B cell (primary cell): ENCODE measurements at regions not wholly inside any gene's neighbourhood (a gene's known extent, or its start where the extent isn't known, plus 50 kb on each side); places are given as distances from the start of the nearest gene placed in this dataset.

ENCODE experiments used
- ATAC-seq: fragments of 200-7000 bp; cut with Tn5 transposase; one replicate; pipeline ENCODE4 v1.10.0; 2021; ENCODE audit warnings: low read depth, mild to moderate bottlenecking, moderate number of reproducible peaks, moderate library complexity
- CTCF ChIA-PET: fragments of 350-600 bp; sonication (Branson Sonifier 250); formaldehyde crosslinking; loops from one replicate; lab custom pipeline; 2021; ENCODE audit warnings: antibody characterized with exemption, inconsistent platforms; lab: Charles Lee
- POLR2A ChIA-PET: fragments of 350-600 bp; sonication (Branson Sonifier 250); formaldehyde crosslinking; loops from one replicate; lab custom pipeline; 2021; ENCODE audit warnings: antibody characterized with exemption; lab: Charles Lee
- DNase-seq: peaks from one replicate; pipeline ENCODE4 v3.0.0; 2013
- H2AFZ ChIP-seq: 2 replicates; pipeline ENCODE4 v1.6.1; 2012; ENCODE audit warnings: mild to moderate bottlenecking, low read depth, low read length; ENCODE audit not compliant: insufficient read depth, poor library complexity, severe bottlenecking
- H3K27ac ChIP-seq, 2 donors: 1 replicate in 1 of 2; 2 replicates in 1 of 2; pipeline ENCODE4 v1.5.1; 2012 to 2013; ENCODE audit warnings: low read length in 2 of 2, mild to moderate bottlenecking in 2 of 2, moderate library complexity in 1 of 2
- H3K27me3 ChIP-seq, 4 experiments: fragments of 200-600 bp in 1 of 4; sonication (generic) in 1 of 4; replicated peaks in 1 of 4; 1 replicate in 2 of 4; 2 replicates in 2 of 4; pipeline versions ENCODE4 v1.6.1 to v1.7.0; 2013 to 2016; ENCODE audit warnings: low read length in 3 of 4, mild to moderate bottlenecking in 2 of 4, mixed read lengths in 1 of 4, moderate library complexity in 1 of 4; ENCODE audit not compliant: insufficient read depth in 4 of 4, control insufficient read depth in 3 of 4; ENCODE audit errors: control extremely low read depth in 1 of 4
- H3K36me3 ChIP-seq, 2 experiments: replicated peaks in 1 of 2; 1 replicate in 1 of 2; 2 replicates in 1 of 2; pipeline versions ENCODE4 v1.6.1 to v1.7.1; 2013; ENCODE audit warnings: low read length in 1 of 2; ENCODE audit not compliant: insufficient read depth in 2 of 2, control insufficient read depth in 1 of 2; ENCODE audit errors: control extremely low read depth in 1 of 2, extremely low read depth in 1 of 2
- H3K4me1 ChIP-seq, 2 donors: fragments of 200-600 bp in 1 of 2; sonication (generic) in 1 of 2; 1 replicate in 1 of 2; 2 replicates in 1 of 2; pipeline versions ENCODE4 v1.5.1 to v1.6.1; 2013 to 2017; ENCODE audit warnings: low read length in 2 of 2; ENCODE audit not compliant: control insufficient read depth in 2 of 2, insufficient read depth in 2 of 2
- H3K4me2 ChIP-seq: replicated peaks from 2 replicates; pipeline ENCODE3; 2012; ENCODE audit warnings: mild to moderate bottlenecking, low read depth, low read length; ENCODE audit not compliant: poor library complexity, severe bottlenecking
- H3K4me3 ChIP-seq, 5 experiments: fragments of 200-600 bp in 1 of 5; sonication (generic) in 1 of 5; 1 replicate in 3 of 5; 2 replicates in 2 of 5; pipeline versions ENCODE4 v1.5.1 to v1.7.0; 2011 to 2016; ENCODE audit warnings: low read length in 4 of 5, mild to moderate bottlenecking in 4 of 5, low read depth in 2 of 5, control low read depth in 1 of 5, moderate library complexity in 1 of 5; ENCODE audit not compliant: insufficient read depth in 1 of 5; ENCODE audit errors: control extremely low read depth in 1 of 5, extremely low read depth in 1 of 5
- H3K79me2 ChIP-seq: fragments of 200-600 bp; sonication (generic); one replicate; pipeline ENCODE4 v1.6.0; 2016; ENCODE audit warnings: low read length; ENCODE audit not compliant: control insufficient read depth, insufficient read depth
- H3K9ac ChIP-seq: fragments of 200-600 bp; sonication (generic); 2 replicates; pipeline ENCODE4 v1.6.1; 2017; ENCODE audit warnings: mild to moderate bottlenecking, low read length, moderate library complexity
- H3K9me3 ChIP-seq, 3 donors: one replicate each; pipeline versions ENCODE4 v1.6.1 to v1.7.1; 2013; ENCODE audit warnings: low read length in 2 of 3; ENCODE audit not compliant: control insufficient read depth in 2 of 3, insufficient read depth in 1 of 3; ENCODE audit errors: control extremely low read depth in 1 of 3
- H4K20me1 ChIP-seq: 2 replicates; pipeline ENCODE4 v1.6.0; 2012; ENCODE audit warnings: mild to moderate bottlenecking, low read length; ENCODE audit not compliant: insufficient read depth, control insufficient read depth, poor library complexity, severe bottlenecking
- H3K27ac Mint-ChIP-seq: one replicate; pipeline ENCODE4 v1.8.0; 2021; ENCODE audit warnings: mixed read lengths
- H3K27me3 Mint-ChIP-seq: one replicate; pipeline ENCODE4 v1.8.0; 2021; ENCODE audit warnings: mixed read lengths
- H3K4me1 Mint-ChIP-seq: one replicate; pipeline ENCODE4 v1.8.0; 2021; ENCODE audit warnings: mixed read lengths
- H3K4me3 Mint-ChIP-seq: one replicate; pipeline ENCODE4 v1.8.0; 2021; ENCODE audit warnings: mixed read lengths
- H3K9me3 Mint-ChIP-seq: one replicate; pipeline ENCODE4 v1.8.0; 2022; ENCODE audit warnings: mixed read lengths; ENCODE audit not compliant: insufficient read depth
- EZH2 ChIP-seq: IDR thresholded peaks from 2 replicates; pipeline ENCODE4 v1.6.1; 2012; ENCODE audit warnings: borderline replicate concordance, low read depth, mild to moderate bottlenecking, moderate library complexity, low read length; ENCODE audit not compliant: insufficient read depth, poor library complexity, severe bottlenecking
- WGBS: methylation state at CpG from one replicate; pipeline ENCODE4 v1.1.5; 2013; ENCODE audit warnings: missing lambda C conversion rate; ENCODE audit not compliant: insufficient coverage; 5-methylcytosine and 5-hydroxymethylcytosine counted together
- intact Hi-C: fragments of 100-400 bp; cut with micrococcal nuclease; formaldehyde crosslinking; loops from one replicate; pipeline ENCODE4 v1.10.0; 2022
- TF ChIP-seq, protein P1 (sequence below): fragments of 200-600 bp; IDR thresholded peaks from one replicate; pipeline ENCODE4 v1.8.0; 2022; ENCODE audit warnings: antibody characterized with exemption, mild to moderate bottlenecking

DNA sequence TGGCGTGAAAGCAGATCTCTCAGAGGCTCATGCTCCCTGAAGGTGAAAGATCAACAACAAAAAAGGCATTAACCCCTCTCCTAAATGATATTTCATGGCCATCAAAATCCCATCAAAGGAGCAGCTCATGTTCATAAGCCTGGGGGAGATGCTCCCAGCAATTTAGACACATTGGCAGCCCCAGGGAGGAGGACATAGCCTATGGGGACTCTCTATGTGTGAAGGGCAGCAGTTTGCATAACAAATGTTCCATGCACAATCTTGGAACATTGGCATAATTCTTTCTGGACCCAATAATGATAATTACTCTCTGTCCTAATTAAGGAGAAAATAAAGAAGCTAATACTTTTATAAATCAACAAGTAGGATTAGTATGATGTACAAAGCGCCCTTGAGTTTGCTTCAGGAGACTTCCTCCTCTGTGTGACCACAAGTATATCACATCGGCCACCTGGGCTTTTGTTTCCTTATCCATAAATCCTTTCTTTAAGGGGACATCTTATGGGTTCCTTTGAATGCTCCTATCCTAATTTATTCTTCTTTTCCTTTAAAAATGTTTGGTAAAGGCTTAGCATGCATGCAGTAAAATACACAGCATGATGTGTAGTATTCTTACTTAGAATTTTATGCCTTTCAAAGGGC lies 161.9 kb upstream of the PLEKHG7 start:
- no peaks in the 10 kb centered on the region for H3K9me3 Mint-ChIP-seq

More for the DNA sequence above, 161.9 kb upstream of the PLEKHG7 start:
- peaks cover 3% of the 10 kb centered on the region for H3K79me2 ChIP-seq
- H3K4me3 ChIP-seq, result no peak overlapping the region
- no peaks in the 10 kb centered on the region for H4K20me1 ChIP-seq
- no peaks in the 10 kb centered on the region for H3K9me3 ChIP-seq
- WGBS, result 60% methylated on average over 1 of the region's 3 CpGs
- ATAC-seq (no peak), DNase-seq (peak; percentile 46)
- H3K36me3 ChIP-seq, result no peaks in the 10 kb centered on the region
- TF ChIP-seq, protein P1, sequence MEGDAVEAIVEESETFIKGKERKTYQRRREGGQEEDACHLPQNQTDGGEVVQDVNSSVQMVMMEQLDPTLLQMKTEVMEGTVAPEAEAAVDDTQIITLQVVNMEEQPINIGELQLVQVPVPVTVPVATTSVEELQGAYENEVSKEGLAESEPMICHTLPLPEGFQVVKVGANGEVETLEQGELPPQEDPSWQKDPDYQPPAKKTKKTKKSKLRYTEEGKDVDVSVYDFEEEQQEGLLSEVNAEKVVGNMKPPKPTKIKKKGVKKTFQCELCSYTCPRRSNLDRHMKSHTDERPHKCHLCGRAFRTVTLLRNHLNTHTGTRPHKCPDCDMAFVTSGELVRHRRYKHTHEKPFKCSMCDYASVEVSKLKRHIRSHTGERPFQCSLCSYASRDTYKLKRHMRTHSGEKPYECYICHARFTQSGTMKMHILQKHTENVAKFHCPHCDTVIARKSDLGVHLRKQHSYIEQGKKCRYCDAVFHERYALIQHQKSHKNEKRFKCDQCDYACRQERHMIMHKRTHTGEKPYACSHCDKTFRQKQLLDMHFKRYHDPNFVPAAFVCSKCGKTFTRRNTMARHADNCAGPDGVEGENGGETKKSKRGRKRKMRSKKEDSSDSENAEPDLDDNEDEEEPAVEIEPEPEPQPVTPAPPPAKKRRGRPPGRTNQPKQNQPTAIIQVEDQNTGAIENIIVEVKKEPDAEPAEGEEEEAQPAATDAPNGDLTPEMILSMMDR, result no peak
- no peak for TF ChIP-seq EZH2
- ChIA-PET POLR2A (interaction anchor here (1.0 to 1.5 kb wide), 2 partner anchors 38 to 397 kb away, joined by 4 to 5 read pairs; no protein-coding TSS in a partner anchor), CTCF (interaction anchor here (1.0 to 2.4 kb wide), 5 partner anchors 29 to 729 kb away, joined by 4 to 12 read pairs (median 5); partner anchors contain the start of gene BTG1)
- H3K27me3 Mint-ChIP-seq, result no peaks in the 10 kb centered on the region
- peak overlapping the region; percentile 84 for H3K4me3 Mint-ChIP-seq
- peak overlapping the region; percentile 68 to 93 for H3K27ac ChIP-seq
- peak overlapping the region; percentile 31 for H3K9ac ChIP-seq
- H3K27ac Mint-ChIP-seq, result peak overlapping the region; percentile 97
- H2AFZ ChIP-seq, result peak overlapping the region; percentile 65
- peaks cover 69% of the 10 kb centered on the region for H3K4me1 Mint-ChIP-seq
- H3K4me1 ChIP-seq, result peaks cover 64 to 68% of the 10 kb centered on the region in 2 donors
- peak overlapping the region; percentile 64 for H3K4me2 ChIP-seq
- no peaks in the 10 kb centered on the region for H3K27me3 ChIP-seq
- intact Hi-C loops, result loop anchor here (2.0 to 5.0 kb wide), 4 partner anchors 14 to 54 kb away; no protein-coding TSS in a partner anchor
